Suppressor macrophage treated with lipopolysaccharide for 1 hour (primary cell): ENCODE measurements at regions not wholly inside any gene's neighbourhood (a gene's known extent, or its start where the extent isn't known, plus 50 kb on each side); places are given as distances from the start of the nearest gene placed in this dataset.

Experiments
- DNase-seq, 3 donors: peaks; one replicate each; pipeline ENCODE4 v3.0.0-alpha.2; 2020 to 2022

DNA sequence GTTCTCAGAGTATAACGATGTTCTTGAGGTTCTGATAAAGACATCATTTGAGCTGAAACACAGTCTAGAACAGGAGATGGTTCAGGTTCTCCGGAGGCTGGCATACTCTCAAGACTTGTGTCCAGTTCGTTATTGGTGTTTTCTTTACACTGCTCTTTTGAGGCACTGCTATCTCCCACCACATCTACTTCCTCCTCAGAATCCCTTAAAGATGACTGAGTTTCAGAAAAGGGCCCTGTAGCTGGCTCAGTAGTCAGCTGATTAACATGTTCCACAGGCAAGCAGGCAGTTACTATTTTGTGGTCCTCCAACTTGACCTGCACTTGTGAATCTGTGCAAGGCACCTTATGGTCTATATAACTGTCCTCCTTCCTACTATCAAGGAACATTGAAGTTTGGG is 50.2 kb downstream of the ZZZ3 start:
- peak; percentile 17 to 22 (median 21) for DNase-seq

DNA sequence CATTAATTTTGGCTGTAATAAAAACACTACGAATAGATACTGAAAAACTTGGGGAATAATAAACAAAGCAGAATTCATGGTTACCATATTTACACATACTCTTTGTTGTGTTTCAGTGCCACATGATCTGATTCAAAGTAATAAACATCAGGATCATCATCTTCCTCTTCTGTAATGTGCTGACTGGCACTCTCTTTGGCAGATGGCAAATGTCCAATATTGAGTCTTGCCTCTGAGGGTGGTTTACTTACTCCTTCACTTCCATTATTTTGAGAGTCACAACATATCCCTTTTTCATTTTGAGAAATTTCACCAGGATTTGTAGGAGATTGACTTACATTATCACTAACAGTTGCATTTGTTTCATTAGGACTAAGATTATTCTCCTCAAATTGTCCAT is 50.7 kb downstream of the ZZZ3 start:
- peak; percentile 36 to 50 (median 49) for DNase-seq

DNA sequence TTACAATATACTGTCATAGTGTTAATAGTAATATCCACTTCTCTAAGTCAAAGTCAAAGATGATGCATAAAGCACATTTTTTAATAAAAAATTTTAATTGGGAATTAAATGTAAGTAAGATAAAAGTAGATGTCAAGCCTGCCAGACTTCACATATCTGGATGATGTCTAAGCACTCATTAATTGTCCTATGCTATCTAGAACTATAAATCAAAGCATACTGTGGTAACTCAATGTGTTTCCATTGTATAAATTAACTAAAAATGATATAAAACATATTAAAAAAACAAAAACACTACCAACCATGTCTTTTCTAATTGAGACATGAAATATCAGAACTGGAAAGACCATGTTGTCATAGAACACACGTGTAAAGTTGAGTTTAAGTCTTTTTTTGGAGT is 51.2 kb downstream of the ZZZ3 start:
- DNase-seq, result no peak

DNA sequence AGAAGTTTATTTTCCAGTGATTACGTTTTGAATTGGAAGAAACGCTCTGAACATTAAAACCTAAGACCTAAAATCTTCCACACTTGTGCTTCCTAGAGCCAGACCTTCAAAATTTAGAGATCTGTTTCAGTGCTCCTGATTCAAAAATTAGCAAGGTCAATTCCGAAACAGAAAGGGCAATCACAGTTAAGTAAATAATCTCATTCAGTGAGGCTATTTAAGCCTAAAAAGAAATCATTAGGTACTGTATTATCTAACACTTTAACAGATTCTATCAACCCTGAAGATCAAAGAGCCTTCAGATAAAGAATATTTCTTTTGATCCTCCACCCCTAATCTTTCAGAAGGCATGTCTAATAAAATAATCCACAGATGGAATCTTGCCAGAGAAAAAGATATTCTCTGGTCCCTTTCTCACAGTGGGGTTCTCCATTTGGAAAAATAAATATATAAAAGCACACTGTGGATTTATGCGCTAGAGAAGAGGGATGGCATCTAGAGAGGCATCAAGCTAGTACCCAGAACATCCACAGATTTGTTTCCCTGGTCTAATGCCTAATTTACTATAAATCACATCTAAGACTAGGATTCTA is 54.4 kb downstream of the ZZZ3 start:
- no peak for DNase-seq

DNA sequence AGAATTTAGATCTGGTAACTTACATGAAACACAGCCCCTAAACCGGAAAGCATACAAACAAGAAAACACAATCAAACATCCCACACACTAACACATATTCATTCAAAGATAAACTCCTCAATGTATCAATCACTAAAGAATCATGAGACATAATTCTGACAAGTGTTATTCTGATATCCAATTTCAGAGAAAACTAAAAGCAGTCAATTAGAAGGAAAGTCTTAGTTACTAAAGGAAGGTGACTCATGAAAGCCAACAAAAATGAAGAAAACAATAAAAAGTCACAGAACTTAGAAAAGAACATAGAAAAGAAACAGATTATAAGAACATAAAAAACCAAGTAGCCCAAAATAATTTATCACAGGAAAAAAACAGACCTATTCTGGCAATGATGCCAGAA is 57.2 kb downstream of the ZZZ3 start:
- DNase-seq, result no peak

DNA sequence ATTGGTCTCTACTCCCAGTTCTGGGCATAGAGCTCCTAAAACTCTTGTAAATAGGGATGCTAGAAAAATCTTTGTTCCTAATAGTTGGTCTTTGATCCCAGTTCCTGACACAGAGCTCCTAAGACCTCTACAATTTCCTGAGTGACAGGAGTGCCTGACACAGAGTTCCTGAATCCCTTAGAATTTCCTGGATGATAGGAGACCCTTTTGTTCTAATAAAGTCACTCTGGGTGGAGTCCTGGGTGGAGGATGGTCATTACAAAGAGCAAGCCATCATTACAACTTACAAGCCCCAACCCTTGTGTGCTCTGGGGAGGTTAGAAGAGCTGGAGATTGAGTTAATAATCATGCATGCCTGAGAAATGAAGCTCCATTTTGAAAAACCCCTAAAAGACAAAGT is 58.4 kb downstream of the ZZZ3 start:
- no peak for DNase-seq

DNA sequence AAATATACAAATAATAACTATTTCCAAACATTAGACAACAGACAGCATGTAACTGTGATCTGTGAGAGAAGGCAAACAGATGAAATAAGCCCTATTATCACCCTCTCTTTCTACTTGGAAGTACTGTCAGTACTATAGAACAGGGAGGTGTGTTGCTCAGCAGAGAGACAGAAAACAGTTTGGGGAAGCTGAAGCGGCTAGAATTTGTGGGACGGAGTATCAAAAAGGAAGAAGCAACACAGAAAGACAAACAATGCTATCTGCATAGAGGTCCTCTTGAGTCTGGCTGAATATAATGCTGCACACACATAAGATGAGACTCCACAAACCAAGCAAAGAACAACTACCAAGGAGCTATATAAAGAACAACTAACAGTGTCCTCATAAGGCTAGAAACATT is 59.4 kb downstream of the ZZZ3 start:
- DNase-seq, result peak; percentile 11 to 28 (median 23)

DNA sequence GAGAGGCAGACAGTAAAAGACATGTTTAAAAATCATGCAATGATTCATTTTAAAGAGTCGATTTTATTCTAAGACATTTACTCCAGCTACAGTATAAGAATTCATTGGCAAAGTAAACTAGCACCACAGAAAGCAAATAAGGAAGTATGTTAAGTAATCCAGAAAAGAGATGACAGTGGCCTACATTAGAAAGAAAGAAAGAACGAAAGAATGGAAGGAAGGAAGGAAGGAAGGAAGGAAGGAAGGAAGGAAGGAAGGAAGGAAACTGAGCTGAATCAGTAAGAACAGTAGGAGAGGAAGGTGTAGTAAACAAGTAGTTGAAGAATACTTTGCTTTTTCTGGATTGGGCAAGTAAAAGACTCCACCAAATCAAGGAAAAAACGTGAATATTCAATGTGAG is 62.2 kb downstream of the ZZZ3 start:
- DNase-seq, result no peak

DNA sequence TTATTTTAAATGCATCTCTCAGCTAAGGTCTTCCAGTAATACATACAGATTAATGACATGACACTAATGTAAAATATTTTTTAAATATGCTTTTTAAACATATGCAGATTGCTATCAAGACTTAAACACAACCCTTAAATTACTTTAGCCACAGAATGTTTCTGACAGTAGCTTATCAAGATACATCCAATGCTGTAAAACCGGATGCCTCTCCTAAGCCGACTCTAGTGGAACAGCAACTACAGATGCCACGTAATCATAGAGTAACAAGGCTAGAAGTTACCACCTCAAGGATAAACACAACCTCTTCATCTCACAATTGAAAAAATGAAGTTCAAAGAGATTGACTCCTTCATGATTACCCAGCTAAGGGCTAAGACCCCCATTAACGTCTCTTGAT is 68.4 kb downstream of the ZZZ3 start:
- no peak for DNase-seq
